HAP-1 (cell line): ENCODE measurements at regions not wholly inside any gene's neighbourhood (a gene's known extent, or its start where the extent isn't known, plus 50 kb on each side); places are given as distances from the start of the nearest gene placed in this dataset.

Experiments used
- DNase-seq, 2 experiments: peaks; one replicate each; pipeline ENCODE4 v3.0.0-alpha.2; 2016 to 2020; ENCODE audit warnings: low spot score in 2 of 2
- H3K27me3 ChIP-seq: fragments of 250-450 bp; sonication (Bioruptor Pico); 2 replicates; pipeline ENCODE4 v1.5.1; 2020; ENCODE audit warnings: low read depth, mild to moderate bottlenecking, moderate library complexity
- H3K36me3 ChIP-seq: fragments of 250-450 bp; sonication (Bioruptor Pico); replicated peaks from 2 replicates; pipeline ENCODE4 v1.5.1; 2020; ENCODE audit warnings: mild to moderate bottlenecking
- H3K4me1 ChIP-seq: fragments of 250-450 bp; sonication (Bioruptor Pico); 2 replicates; pipeline ENCODE4 v1.5.1; 2020; ENCODE audit warnings: mild to moderate bottlenecking
- H3K4me3 ChIP-seq: fragments of 250-450 bp; sonication (Bioruptor Pico); 2 replicates; pipeline ENCODE4 v1.5.1; 2020; ENCODE audit warnings: mild to moderate bottlenecking, moderate library complexity
- H3K9me3 ChIP-seq: fragments of 250-450 bp; sonication (Bioruptor Pico); 2 replicates; pipeline ENCODE4 v1.5.1; 2020; ENCODE audit warnings: mild to moderate bottlenecking, moderate library complexity
- in situ Hi-C: fragments of 300-500 bp; cut with MboI; formaldehyde crosslinking; loops from 3 replicates; pipeline ENCODE4 v1.14.3; 2020; ENCODE audit warnings: low sequenced_read_pairs, inconsistent platforms, mixed read lengths

DNA sequence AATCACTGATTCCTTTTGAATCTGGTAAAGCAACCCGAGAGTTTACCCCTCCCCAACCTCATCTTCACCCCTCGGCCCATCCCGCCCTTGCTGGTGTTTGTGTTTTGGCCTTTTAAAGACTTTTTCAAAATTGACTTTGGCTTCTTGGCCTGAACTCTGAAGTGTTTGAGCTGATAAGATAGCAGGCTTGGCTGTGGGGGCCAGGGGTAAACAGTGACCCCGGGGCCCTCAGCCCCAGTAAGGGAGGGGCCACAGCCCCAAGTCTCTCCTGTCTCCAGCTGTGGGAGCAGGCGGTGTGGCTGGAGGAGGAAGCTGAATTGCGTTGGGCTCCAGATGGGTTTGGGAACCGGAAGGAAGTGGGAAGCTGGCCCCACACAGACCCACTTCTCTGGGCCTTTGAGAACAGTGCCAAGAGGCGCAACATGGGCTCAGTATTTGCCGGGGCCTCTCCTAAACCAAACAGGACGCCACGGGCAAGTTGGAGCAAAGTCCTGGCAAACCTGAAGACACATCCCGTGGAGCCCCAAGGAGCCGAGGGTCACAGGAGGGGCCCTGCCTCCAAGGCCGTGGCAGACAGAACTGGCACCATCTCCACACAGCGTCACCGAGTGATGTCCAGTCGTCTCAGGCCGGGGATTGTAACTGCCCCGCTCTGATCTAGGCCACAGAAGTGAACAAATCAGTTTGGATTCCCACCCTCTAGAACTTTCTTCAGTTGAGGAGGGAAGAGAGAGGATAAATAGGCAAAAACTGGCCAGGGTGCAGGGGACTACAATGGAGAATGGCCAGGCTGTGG is 54.3 kb upstream of the PTPN1 start:
- no peaks in the 10 kb centered on the region for H3K9me3 ChIP-seq
- DNase-seq, result no peak
- H3K4me1 ChIP-seq, result no peaks in the 10 kb centered on the region
- H3K4me3 ChIP-seq, result no peak overlapping the region
- H3K27me3 ChIP-seq, result no peaks in the 10 kb centered on the region
- in situ Hi-C loops, result no loop called here
- H3K36me3 ChIP-seq, result no peaks in the 10 kb centered on the region

DNA sequence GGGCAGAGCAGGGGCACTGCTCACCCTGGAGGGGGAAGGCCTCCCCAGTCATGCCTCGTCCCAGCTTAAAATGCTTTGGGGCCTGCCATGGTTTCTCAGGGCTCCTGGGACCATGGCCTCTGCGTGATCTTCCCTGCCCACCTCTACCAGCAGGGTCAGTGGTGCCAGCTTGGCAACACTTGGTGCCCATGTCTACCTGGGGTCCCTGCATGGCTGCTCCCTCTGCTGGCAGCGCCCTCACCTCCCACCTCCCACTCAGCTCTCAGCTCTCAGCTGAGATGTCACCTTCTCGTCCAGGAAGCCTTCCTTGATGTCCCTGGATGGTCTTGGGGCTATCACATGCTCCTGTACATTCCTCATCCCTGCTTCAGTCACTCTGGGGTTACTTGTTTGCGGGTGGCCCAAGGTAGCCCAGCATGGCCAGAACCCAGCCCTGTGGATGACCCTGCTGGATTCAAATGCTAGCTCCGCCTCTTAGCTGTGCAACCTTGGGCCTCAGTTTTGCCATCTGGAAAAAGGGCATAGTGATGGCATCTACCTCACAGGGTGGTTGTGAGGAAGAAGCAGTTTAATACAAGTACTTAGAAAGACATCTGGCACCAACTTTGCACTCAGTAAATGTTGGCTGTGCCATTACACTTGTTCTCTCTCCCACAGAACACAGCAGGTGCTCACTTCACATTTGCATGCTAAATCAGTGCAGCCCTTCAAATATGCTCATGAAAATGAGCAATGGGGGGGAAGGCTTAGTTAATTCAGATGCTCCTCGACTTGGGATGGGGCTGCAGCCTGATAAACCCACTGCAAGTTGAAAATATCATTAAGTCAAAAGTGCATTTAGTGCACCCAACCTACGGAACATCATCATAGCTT is 53.5 kb upstream of the PTPN1 start:
- H3K9me3 ChIP-seq, result no peaks in the 10 kb centered on the region
- H3K4me1 ChIP-seq, result no peaks in the 10 kb centered on the region
- H3K4me3 ChIP-seq, result no peak overlapping the region
- H3K27me3 ChIP-seq, result no peaks in the 10 kb centered on the region
- in situ Hi-C loops, result no loop called here
- no peak for DNase-seq
- no peaks in the 10 kb centered on the region for H3K36me3 ChIP-seq

DNA sequence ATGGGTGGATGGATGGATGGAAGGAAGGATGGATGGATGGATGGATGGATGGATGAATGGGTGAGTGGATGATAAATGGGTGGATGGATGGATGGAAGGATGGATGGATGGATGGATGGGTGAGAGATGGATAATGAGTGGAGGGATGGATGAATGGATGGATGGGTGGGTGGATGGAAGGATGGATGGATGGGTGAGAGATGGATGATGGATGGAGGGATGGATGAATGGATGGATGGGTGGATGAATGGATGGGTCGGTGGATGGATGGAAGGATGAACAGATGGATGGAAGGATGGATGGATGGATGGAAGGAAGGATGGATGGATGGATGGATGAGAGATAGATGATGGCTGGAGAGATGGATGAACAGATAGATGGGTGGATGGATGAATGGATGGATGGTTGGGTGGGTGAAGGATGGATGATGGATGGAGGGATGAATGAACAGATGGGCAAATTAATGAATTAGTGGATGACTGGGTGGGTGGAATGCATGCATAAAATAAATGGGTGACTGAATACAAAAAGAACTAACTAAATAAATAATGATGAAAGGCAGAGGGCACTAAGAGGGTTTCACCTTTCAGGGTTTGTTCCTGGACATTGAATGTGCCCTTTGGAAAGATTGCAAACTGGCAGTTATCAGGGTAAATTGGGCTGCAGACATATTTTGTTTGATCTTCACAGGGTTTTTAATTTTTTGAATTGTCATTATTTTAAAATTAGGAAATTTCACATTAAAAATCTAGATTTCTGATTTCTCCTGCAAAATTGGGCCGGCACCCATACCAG is 50.9 kb upstream of the PTPN1 start:
- in situ Hi-C loops, result no loop called here
- peaks cover 6% of the 10 kb centered on the region for H3K4me1 ChIP-seq
- H3K9me3 ChIP-seq, result no peaks in the 10 kb centered on the region
- no peaks in the 10 kb centered on the region for H3K27me3 ChIP-seq
- DNase-seq, result no peak
- H3K4me3 ChIP-seq, result no peak overlapping the region
- no peaks in the 10 kb centered on the region for H3K36me3 ChIP-seq

DNA sequence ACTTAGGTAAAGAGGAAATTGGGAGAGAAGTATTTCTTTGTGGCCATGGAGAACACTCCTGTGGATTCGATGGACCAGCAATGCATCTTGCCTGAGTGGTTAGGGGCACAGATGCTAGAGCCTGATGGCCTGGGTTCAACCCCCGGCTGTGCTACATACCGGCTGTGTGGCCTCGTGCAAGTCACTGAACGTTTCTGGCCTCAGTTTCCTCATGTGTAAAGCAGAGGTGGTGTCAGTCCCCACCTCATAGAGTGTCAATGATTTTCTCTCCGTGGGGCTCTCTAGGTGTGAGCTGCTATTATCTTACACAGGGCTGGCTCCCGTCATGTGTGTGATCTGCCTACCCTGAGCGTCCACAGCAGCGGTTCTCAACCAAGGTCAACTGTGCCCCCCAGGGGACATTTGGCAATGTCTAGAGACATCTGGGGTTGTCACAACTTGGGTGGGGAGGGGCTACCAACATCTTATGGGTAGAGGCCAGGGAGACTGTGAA is 50.0 kb upstream of the PTPN1 start:
- no peak for DNase-seq
- no peaks in the 10 kb centered on the region for H3K27me3 ChIP-seq
- no peaks in the 10 kb centered on the region for H3K9me3 ChIP-seq
- H3K4me3 ChIP-seq, result no peak overlapping the region
- H3K4me1 ChIP-seq, result peaks cover 6% of the 10 kb centered on the region
- in situ Hi-C loops, result loop anchor here (5.0 to 10.0 kb wide), 3 partner anchors 117 to 485 kb away; no protein-coding TSS in a partner anchor
- H3K36me3 ChIP-seq, result no peaks in the 10 kb centered on the region
